ENCODE measurements at regions not wholly inside any gene's neighbourhood (a gene's known extent, or its start where the extent isn't known, plus 50 kb on each side); places are given as distances from the start of the nearest gene placed in this dataset.

DNA sequence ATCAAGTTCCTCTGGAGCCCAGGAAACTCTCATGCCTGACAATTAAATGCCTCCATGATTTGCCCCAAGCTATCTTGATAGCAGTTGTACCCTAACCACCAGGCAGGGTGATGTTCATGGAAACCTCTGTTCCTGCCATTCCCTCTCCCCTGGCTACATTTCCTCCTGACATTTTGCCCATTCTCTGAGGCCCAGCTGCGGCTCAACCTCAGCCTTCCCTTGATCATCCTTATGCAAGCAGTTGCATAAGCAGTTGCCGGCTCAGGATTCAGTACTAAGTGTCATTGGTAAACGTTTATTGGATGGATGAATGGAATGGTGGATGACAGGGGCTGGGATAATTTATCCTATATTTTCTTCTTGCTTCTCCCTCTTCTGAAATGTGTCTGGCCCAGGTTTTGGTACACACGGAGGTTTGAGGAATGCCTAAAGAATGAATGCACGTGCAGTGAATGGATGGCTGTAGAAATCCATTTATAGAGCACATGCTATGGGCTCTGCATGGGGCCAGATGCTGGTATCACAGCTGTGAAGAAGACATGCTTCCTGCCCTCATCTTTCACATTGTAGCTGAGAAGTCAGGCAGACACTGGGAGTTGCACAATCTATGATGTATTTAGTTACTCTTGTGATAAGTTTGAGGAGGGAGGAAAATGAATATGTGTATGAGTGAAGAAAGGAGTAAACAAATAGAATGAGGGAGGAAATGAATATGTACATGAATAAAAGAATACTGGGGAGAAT is 261.8 kb downstream of the FOXD2 start:
- DNase-seq, result no peak
- no peaks in the 10 kb centered on the region for H3K36me3 ChIP-seq (ENCODE audit: low read depth, missing control alignments)
- H3K4me3 ChIP-seq, result no peak overlapping the region
- H3K27me3 ChIP-seq, result no peaks in the 10 kb centered on the region
- WGBS, 2 donors, result 82 to 88% methylated on average over 5 of the region's 5 CpGs
- no peak for TF ChIP-seq POLR2A (IDR thresholded peaks at IDR 0.05)
- TF ChIP-seq, protein P1, sequence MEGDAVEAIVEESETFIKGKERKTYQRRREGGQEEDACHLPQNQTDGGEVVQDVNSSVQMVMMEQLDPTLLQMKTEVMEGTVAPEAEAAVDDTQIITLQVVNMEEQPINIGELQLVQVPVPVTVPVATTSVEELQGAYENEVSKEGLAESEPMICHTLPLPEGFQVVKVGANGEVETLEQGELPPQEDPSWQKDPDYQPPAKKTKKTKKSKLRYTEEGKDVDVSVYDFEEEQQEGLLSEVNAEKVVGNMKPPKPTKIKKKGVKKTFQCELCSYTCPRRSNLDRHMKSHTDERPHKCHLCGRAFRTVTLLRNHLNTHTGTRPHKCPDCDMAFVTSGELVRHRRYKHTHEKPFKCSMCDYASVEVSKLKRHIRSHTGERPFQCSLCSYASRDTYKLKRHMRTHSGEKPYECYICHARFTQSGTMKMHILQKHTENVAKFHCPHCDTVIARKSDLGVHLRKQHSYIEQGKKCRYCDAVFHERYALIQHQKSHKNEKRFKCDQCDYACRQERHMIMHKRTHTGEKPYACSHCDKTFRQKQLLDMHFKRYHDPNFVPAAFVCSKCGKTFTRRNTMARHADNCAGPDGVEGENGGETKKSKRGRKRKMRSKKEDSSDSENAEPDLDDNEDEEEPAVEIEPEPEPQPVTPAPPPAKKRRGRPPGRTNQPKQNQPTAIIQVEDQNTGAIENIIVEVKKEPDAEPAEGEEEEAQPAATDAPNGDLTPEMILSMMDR (IDR thresholded peaks at IDR 0.05), result no peak
- H3K9me3 ChIP-seq, result no peaks in the 10 kb centered on the region
- intact Hi-C loops (cut with DNase I; ENCODE audit: low total_unique reads), result no loop called here
- no peak overlapping the region for H3K27ac ChIP-seq
- no peaks in the 10 kb centered on the region for H3K4me1 ChIP-seq

GRCh38 chr1:47701283-47701682 is 263.4 kb downstream of the FOXD2 start:
- DNase-seq, result no peak
- 88 to 89% methylated on average over 2 of the region's 2 CpGs for WGBS, 2 donors
- Histone ChIP-seq H3K36me3 (ENCODE audit: low read depth, missing control alignments) (no peaks in the 10 kb centered on the region), H3K27ac (no peak overlapping the region), H3K27me3 (no peaks in the 10 kb centered on the region), H3K9me3 (no peaks in the 10 kb centered on the region), H3K4me1 (no peaks in the 10 kb centered on the region), H3K4me3 (no peak overlapping the region)
- no peak for TF ChIP-seq POLR2A (IDR thresholded peaks at IDR 0.05)
- TF ChIP-seq, protein P1 (IDR thresholded peaks at IDR 0.05), result no peak
- intact Hi-C loops (cut with DNase I; ENCODE audit: low total_unique reads), result no loop called here

- Histone ChIP-seq H3K27ac (no peak overlapping the region), H3K4me1 (no peaks in the 10 kb centered on the region), H3K9me3 (no peaks in the 10 kb centered on the region), H3K27me3 (no peaks in the 10 kb centered on the region), H3K36me3 (ENCODE audit: low read depth, missing control alignments) (no peaks in the 10 kb centered on the region), H3K4me3 (no peak overlapping the region)
- TF ChIP-seq, protein P1 (IDR thresholded peaks at IDR 0.05), result no peak
- WGBS, 2 donors, result 90 to 92% methylated on average over 9 of the region's 9 CpGs
- DNase-seq, result no peak
- intact Hi-C loops (cut with DNase I; ENCODE audit: low total_unique reads), result no loop called here
Observed at GRCh38 chr1:47701741-47702515, 264.1 kb downstream of the FOXD2 start.

DNA sequence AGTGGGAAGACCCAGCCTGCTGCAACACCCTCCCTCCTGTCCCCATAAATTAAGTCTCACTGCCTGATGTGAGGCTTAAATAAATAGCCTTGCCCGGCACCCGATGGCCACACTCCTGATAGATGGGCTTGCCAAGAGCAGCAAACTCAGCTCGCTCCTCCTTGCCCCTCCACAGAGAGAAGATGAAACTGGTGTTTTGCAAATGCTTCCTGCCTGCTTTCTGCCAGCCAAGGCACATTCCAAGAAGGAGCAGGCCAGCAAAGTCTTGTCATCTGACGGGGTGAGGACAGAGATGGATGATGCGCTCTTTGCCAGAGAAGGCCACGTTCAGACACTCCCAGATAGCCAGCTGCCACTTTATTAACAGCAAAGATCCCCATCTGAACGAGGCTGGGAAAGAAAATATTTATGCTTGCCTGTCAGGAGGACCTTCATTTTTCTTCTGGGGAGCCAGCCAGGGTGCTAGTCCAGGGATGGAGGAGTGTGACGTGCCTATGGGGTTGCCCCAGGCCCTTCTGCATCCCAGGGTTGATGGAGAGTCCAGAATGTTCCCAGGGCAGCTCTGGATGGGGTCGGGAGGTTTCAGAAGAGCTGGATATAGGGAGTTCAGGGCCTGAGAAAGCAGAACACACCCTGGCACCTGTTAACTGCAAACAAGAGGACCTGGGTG is 265.4 kb downstream of the FOXD2 start:
- Histone ChIP-seq H3K4me1 (peaks cover under 1% of the 10 kb centered on the region), H3K36me3 (ENCODE audit: low read depth, missing control alignments) (no peaks in the 10 kb centered on the region), H3K27me3 (no peaks in the 10 kb centered on the region), H3K9me3 (no peaks in the 10 kb centered on the region), H3K27ac (no peak overlapping the region), H3K4me3 (no peak overlapping the region)
- intact Hi-C loops (cut with DNase I; ENCODE audit: low total_unique reads), result no loop called here
- WGBS, 2 donors, result 72 to 78% methylated on average over 9 of the region's 9 CpGs
- DNase-seq, result no peak
- TF ChIP-seq, protein P1 (IDR thresholded peaks at IDR 0.05), result no peak
- no peak for TF ChIP-seq POLR2A (IDR thresholded peaks at IDR 0.05)
